Bronchial epithelial cell (primary cell): ENCODE measurements at regions not wholly inside any gene's neighbourhood (a gene's known extent, or its start where the extent isn't known, plus 50 kb on each side); places are given as distances from the start of the nearest gene placed in this dataset.

Source experiments
- DNase-seq: peaks from one replicate; pipeline ENCODE4 v3.0.0-alpha.2; 2010; ENCODE audit warnings: low read depth
- FAIRE-seq: peaks from 2 replicates; lab custom pipeline; 2011; peaks lifted over from hg19 to GRCh38; lab: Jason Lieb, UNC
- H3K27me3 ChIP-seq: 2 replicates; pipeline ENCODE4 v1.5.1; 2011; ENCODE audit warnings: low read length; ENCODE audit not compliant: control insufficient read depth, insufficient read depth
- H3K36me3 ChIP-seq: 2 replicates; pipeline ENCODE4 v1.5.1; 2011; ENCODE audit warnings: low read length; ENCODE audit not compliant: control insufficient read depth, insufficient read depth
- H3K4me3 ChIP-seq: 2 replicates; pipeline ENCODE4 v1.5.1; 2011; ENCODE audit warnings: mild to moderate bottlenecking, low read depth, low read length, control low read depth
- CTCF ChIP-seq: IDR thresholded peaks from 2 replicates; pipeline ENCODE4 v1.5.1; 2011; ENCODE audit warnings: mild to moderate bottlenecking, moderate library complexity, low read length, control low read depth, inconsistent platforms; ENCODE audit not compliant: insufficient read depth, severe bottlenecking

- FAIRE-seq (no peak), DNase-seq (no peak)
- no peaks in the 10 kb centered on the region for H3K36me3 ChIP-seq
- TF ChIP-seq CTCF, result no peak
- H3K27me3 ChIP-seq, result no peaks in the 10 kb centered on the region
- no peak overlapping the region for H3K4me3 ChIP-seq
Observed at GRCh38 chr4:66606908-66607307, 936.6 kb upstream of the EPHA5 start.

GRCh38 chr4:66606215-66606614, 935.9 kb upstream of the EPHA5 start:
- Histone ChIP-seq H3K4me3 (no peak overlapping the region), H3K27me3 (no peaks in the 10 kb centered on the region), H3K36me3 (no peaks in the 10 kb centered on the region)
- FAIRE-seq (no peak), DNase-seq (no peak)
- no peak for TF ChIP-seq CTCF

GRCh38 chr4:66604192-66604591, 933.9 kb upstream of the EPHA5 start:
- TF ChIP-seq CTCF, result no peak
- Histone ChIP-seq H3K27me3 (no peaks in the 10 kb centered on the region), H3K36me3 (no peaks in the 10 kb centered on the region), H3K4me3 (no peak overlapping the region)
- no peak for FAIRE-seq
- DNase-seq, result no peak

- H3K27me3 ChIP-seq, result no peaks in the 10 kb centered on the region
- DNase-seq (no peak), FAIRE-seq (no peak)
- H3K36me3 ChIP-seq, result no peaks in the 10 kb centered on the region
- no peak overlapping the region for H3K4me3 ChIP-seq
- TF ChIP-seq CTCF, result no peak
Observed at GRCh38 chr4:66602622-66603021, 932.3 kb upstream of the EPHA5 start.

- DNase-seq, result no peak
- no peak overlapping the region for H3K4me3 ChIP-seq
- FAIRE-seq, result no peak
Observed at GRCh38 chr4:66591968-66592367, 921.7 kb upstream of the EPHA5 start.

More at GRCh38 chr4:66591968-66592367, 921.7 kb upstream of the EPHA5 start:
- TF ChIP-seq CTCF, result no peak
- Histone ChIP-seq H3K36me3 (no peaks in the 10 kb centered on the region), H3K27me3 (no peaks in the 10 kb centered on the region)
